OCI-LY1 (cell line): ENCODE measurements at regions not wholly inside any gene's neighbourhood (a gene's known extent, or its start where the extent isn't known, plus 50 kb on each side); places are given as distances from the start of the nearest gene placed in this dataset.

Experiments
- CTCF ChIP-seq: fragments of 200-600 bp; sonication (generic), shearing (Covaris generic); IDR thresholded peaks from 2 replicates; pipeline ENCODE4 v1.5.1; 2017; ENCODE audit warnings: mild to moderate bottlenecking, antibody characterized with exemption, low read length, moderate library complexity, mixed read lengths
- EZH2 ChIP-seq: fragments of 200-600 bp; sonication (generic), shearing (Covaris generic); IDR thresholded peaks from 2 replicates; pipeline ENCODE4 v1.8.0; 2017; ENCODE audit warnings: borderline replicate concordance, mixed run types, mild to moderate bottlenecking, antibody characterized with exemption, low read length, moderate library complexity, mixed read lengths

- no peak for TF ChIP-seq CTCF
- no peak for TF ChIP-seq EZH2
These were observed 97.7 kb downstream of the NXPE2 start for GRCh38 chr11:114775875-114776621.
